Fibroblast of lung (primary cell): ENCODE measurements at regions not wholly inside any gene's neighbourhood (a gene's known extent, or its start where the extent isn't known, plus 50 kb on each side); places are given as distances from the start of the nearest gene placed in this dataset.

Source experiments
- CTCF ChIP-seq, 2 donors: IDR thresholded peaks in 1 of 2; conservative IDR thresholded peaks in 1 of 2; 1 replicate in 1 of 2; 2 replicates in 1 of 2; pipeline ENCODE4 v1.5.1; 2011 to 2012; ENCODE audit warnings: low read length in 2 of 2, control low read depth in 1 of 2, inconsistent platforms in 1 of 2, low read depth in 1 of 2, mild to moderate bottlenecking in 1 of 2
- EZH2 ChIP-seq: IDR thresholded peaks from 2 replicates; pipeline ENCODE4 v1.5.1; 2012; ENCODE audit warnings: low read length, control low read depth, mild to moderate bottlenecking; ENCODE audit errors: missing control alignments

GRCh38 chr5:14061106-14061505, 82.0 kb upstream of the TRIO start:
- TF ChIP-seq CTCF (conservative IDR thresholded peaks at IDR 0.05 in 1 of 2, IDR thresholded peaks at IDR 0.05 in 1 of 2; ENCODE audit: low read depth in 1 of 2, low read length in 2 of 2) = no peak
- no peak for TF ChIP-seq EZH2
